Skeletal muscle satellite cell (primary cell): ENCODE measurements at regions not wholly inside any gene's neighbourhood (a gene's known extent, or its start where the extent isn't known, plus 50 kb on each side); places are given as distances from the start of the nearest gene placed in this dataset.

Source experiments
- H3K27me3 ChIP-seq: 2 replicates; pipeline ENCODE4 v1.7.0; 2013; ENCODE audit warnings: low read length; ENCODE audit not compliant: control insufficient read depth, insufficient read depth
- H3K36me3 ChIP-seq: 2 replicates; pipeline ENCODE4 v1.7.0; 2013; ENCODE audit warnings: mild to moderate bottlenecking, control low read depth, low read length; ENCODE audit not compliant: insufficient read depth
- H3K4me1 ChIP-seq: 2 replicates; pipeline ENCODE4 v1.7.0; 2013; ENCODE audit warnings: low read length; ENCODE audit not compliant: control insufficient read depth, insufficient read depth
- H3K4me2 ChIP-seq: 2 replicates; pipeline ENCODE4 v1.7.0; 2013; ENCODE audit warnings: mild to moderate bottlenecking, low read length
- H3K4me3 ChIP-seq: 2 replicates; pipeline ENCODE4 v1.7.0; 2013; ENCODE audit warnings: low read length
- H3K9ac ChIP-seq: 2 replicates; pipeline ENCODE4 v1.7.0; 2013; ENCODE audit warnings: mild to moderate bottlenecking, low read depth, low read length, moderate library complexity
- H3K9me3 ChIP-seq: replicated peaks from 2 replicates; pipeline ENCODE4 v1.7.0; 2013; ENCODE audit warnings: mild to moderate bottlenecking, control low read depth, low read length

DNA sequence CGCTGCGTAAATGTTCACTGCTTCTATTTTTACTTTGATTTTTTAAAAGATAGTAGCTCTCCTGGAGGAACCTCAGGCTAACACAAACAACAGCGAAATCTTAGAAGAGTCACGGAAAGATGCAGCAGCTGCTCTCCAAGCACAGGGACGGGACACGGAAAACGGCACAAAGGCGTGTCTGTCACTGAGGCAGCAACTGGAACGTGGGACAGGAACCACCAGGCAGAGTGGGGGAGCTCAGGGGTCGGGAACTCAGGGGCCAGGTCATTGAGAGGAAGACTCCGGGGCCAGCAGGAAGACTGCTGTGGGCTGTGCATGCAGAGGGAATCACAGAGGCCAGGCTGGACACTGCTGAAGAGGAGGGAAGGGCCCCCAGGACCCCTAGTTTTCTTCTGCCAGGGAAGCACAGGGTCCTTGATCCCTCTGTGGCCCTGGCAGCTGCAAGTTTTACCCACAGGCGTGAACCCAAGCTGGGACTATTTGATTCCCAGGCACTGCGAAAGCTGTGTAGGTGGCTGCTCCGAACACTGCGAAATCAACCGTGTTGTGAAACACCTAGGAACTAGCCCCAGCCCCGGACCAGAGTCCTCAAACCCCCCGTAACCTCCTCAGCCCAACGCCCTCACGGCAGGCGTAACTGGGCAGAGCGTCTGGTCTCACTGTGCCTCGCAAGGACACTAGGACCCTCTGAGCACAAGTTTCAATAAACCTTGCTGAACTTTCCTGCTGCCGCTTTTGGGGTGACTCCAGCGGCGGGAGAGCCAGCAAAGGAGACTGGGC is 263.0 kb downstream of the EIPR1 start:
- no peaks in the 10 kb centered on the region for H3K4me1 ChIP-seq
- H3K9ac ChIP-seq: no peak overlapping the region
- no peaks in the 10 kb centered on the region for H3K27me3 ChIP-seq
- H3K9me3 ChIP-seq: peaks cover 6% of the 10 kb centered on the region
- no peak overlapping the region for H3K4me2 ChIP-seq
- no peaks in the 10 kb centered on the region for H3K36me3 ChIP-seq
- H3K4me3 ChIP-seq: no peak overlapping the region

GRCh38 chr2:3113769-3114168 is 263.8 kb downstream of the EIPR1 start:
- no peaks in the 10 kb centered on the region for H3K4me1 ChIP-seq
- no peak overlapping the region for H3K4me3 ChIP-seq
- peaks cover 6% of the 10 kb centered on the region for H3K9me3 ChIP-seq
- H3K36me3 ChIP-seq: no peaks in the 10 kb centered on the region
- no peaks in the 10 kb centered on the region for H3K27me3 ChIP-seq
- H3K9ac ChIP-seq: no peak overlapping the region
- H3K4me2 ChIP-seq: no peak overlapping the region

GRCh38 chr2:3113122-3113521 is 264.5 kb downstream of the EIPR1 start:
- Histone ChIP-seq H3K36me3 (no peaks in the 10 kb centered on the region), H3K4me3 (no peak overlapping the region), H3K9ac (no peak overlapping the region), H3K4me1 (no peaks in the 10 kb centered on the region), H3K9me3 (peaks cover 6% of the 10 kb centered on the region), H3K4me2 (no peak overlapping the region), H3K27me3 (no peaks in the 10 kb centered on the region)

- H3K9ac ChIP-seq: no peak overlapping the region
- no peaks in the 10 kb centered on the region for H3K36me3 ChIP-seq
- H3K27me3 ChIP-seq: no peaks in the 10 kb centered on the region
- H3K9me3 ChIP-seq: peaks cover 6% of the 10 kb centered on the region
- H3K4me2 ChIP-seq: no peak overlapping the region
- H3K4me3 ChIP-seq: no peak overlapping the region
- no peaks in the 10 kb centered on the region for H3K4me1 ChIP-seq
These were observed 265.1 kb downstream of the EIPR1 start for GRCh38 chr2:3112553-3112952.

- H3K4me1 ChIP-seq: no peaks in the 10 kb centered on the region
- H3K27me3 ChIP-seq: no peaks in the 10 kb centered on the region
These were observed 265.5 kb downstream of the EIPR1 start for GRCh38 chr2:3112131-3112530.

GRCh38 chr2:3110994-3111666 is 266.5 kb downstream of the EIPR1 start:
- H3K4me2 ChIP-seq: no peak overlapping the region
- H3K4me1 ChIP-seq: no peaks in the 10 kb centered on the region
- no peak overlapping the region for H3K4me3 ChIP-seq
- no peaks in the 10 kb centered on the region for H3K27me3 ChIP-seq
- H3K36me3 ChIP-seq: no peaks in the 10 kb centered on the region
- no peak overlapping the region for H3K9ac ChIP-seq
- H3K9me3 ChIP-seq: peaks cover 6% of the 10 kb centered on the region

More at GRCh38 chr2:3112131-3112530, 265.5 kb downstream of the EIPR1 start:
- H3K9ac ChIP-seq: no peak overlapping the region
- H3K4me2 ChIP-seq: no peak overlapping the region
- no peaks in the 10 kb centered on the region for H3K36me3 ChIP-seq
- H3K9me3 ChIP-seq: peaks cover 6% of the 10 kb centered on the region
- H3K4me3 ChIP-seq: no peak overlapping the region

- peaks cover 6% of the 10 kb centered on the region for H3K9me3 ChIP-seq
- no peaks in the 10 kb centered on the region for H3K4me1 ChIP-seq
- no peak overlapping the region for H3K4me3 ChIP-seq
- no peak overlapping the region for H3K9ac ChIP-seq
- H3K36me3 ChIP-seq: no peaks in the 10 kb centered on the region
- H3K4me2 ChIP-seq: no peak overlapping the region
- H3K27me3 ChIP-seq: no peaks in the 10 kb centered on the region
These were observed 267.1 kb downstream of the EIPR1 start for GRCh38 chr2:3110555-3110954.

DNA sequence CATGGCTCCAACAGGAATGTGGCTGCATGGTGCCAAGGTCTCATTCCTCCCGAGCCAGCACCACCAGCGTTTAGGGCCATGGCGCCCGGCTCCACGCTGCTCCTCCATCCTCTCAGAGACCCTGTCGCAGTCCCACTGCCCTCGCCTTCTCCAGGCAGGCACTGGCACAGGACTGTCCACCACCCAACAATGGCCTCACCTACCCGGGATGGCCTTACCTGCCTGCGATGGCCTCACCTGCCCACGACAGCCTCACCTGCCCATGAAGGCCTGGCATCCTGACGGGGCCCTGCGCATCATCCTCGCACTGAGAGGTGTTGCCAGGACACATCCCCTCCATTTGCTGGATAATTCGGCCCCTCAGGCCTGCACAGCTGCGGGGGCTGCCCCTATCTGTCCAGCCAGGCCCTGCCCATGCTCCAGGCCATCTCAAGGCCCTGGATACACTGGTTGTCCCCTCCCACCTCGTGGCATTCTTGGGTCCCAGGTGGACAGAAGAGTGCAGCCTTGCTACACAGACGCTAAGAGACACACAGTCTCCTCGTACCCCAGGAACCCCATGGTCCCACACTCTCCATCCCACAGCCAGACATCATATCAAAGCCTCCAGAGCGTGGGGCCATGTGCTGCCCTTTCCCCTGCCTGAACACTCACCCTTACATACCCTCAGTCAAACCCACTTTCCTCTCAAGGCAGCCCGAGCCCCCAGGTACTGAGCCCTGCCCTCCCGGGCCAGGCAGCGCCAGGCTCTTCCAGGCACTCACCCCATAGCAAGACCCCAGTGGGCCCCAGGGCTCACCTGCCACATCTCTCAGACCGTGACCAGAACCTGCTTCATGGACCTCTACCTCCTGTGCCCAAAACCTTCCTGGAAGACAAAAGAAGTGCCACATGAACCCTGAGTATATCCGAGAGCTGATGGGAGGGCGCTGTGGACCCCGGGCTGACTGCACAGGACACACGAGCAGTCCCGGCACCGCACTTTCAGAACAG is 268.6 kb downstream of the EIPR1 start:
- no peak overlapping the region for H3K9ac ChIP-seq
- H3K9me3 ChIP-seq: peaks cover 6% of the 10 kb centered on the region
- H3K4me3 ChIP-seq: no peak overlapping the region
- no peak overlapping the region for H3K4me2 ChIP-seq
- no peaks in the 10 kb centered on the region for H3K27me3 ChIP-seq
- H3K4me1 ChIP-seq: no peaks in the 10 kb centered on the region
- H3K36me3 ChIP-seq: no peaks in the 10 kb centered on the region

DNA sequence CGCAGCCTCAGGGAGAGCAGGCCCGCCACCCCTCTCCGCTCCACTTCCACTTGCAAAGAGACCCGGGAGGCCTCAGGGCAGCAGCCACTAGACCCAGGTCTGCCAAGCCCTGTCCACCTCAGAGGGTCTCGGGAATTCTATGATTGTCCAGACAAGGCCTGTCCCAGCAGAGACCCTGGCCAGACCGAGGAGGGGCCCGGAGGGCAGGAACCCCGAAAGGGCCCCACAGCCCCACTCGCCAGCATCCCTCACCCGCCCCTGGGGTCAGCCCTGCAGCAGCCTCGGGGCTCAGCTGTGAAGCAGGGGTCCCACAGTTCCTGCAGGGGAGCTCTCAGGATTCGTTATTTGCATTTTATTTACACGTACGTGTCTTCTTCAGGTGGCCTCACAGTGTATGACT is 269.5 kb downstream of the EIPR1 start:
- H3K4me2 ChIP-seq: no peak overlapping the region
- no peaks in the 10 kb centered on the region for H3K36me3 ChIP-seq
- H3K4me3 ChIP-seq: no peak overlapping the region
- no peak overlapping the region for H3K9ac ChIP-seq
- H3K9me3 ChIP-seq: peaks cover 6% of the 10 kb centered on the region
- no peaks in the 10 kb centered on the region for H3K27me3 ChIP-seq
- no peaks in the 10 kb centered on the region for H3K4me1 ChIP-seq

GRCh38 chr2:3107567-3107966 is 270.1 kb downstream of the EIPR1 start:
- Histone ChIP-seq H3K9ac (no peak overlapping the region), H3K9me3 (peaks cover 6% of the 10 kb centered on the region), H3K4me3 (no peak overlapping the region), H3K36me3 (no peaks in the 10 kb centered on the region), H3K4me1 (no peaks in the 10 kb centered on the region), H3K4me2 (no peak overlapping the region), H3K27me3 (no peaks in the 10 kb centered on the region)

GRCh38 chr2:3105814-3106569 is 271.6 kb downstream of the EIPR1 start:
- Histone ChIP-seq H3K36me3 (no peaks in the 10 kb centered on the region), H3K9me3 (peaks cover 6% of the 10 kb centered on the region), H3K4me1 (no peaks in the 10 kb centered on the region), H3K9ac (no peak overlapping the region), H3K27me3 (no peaks in the 10 kb centered on the region), H3K4me3 (no peak overlapping the region), H3K4me2 (no peak overlapping the region)
